Effector memory CD4-positive, alpha-beta T cell (primary cell): ENCODE measurements at regions not wholly inside any gene's neighbourhood (a gene's known extent, or its start where the extent isn't known, plus 50 kb on each side); places are given as distances from the start of the nearest gene placed in this dataset.
"Not testable (repeated sequence)": the region's sequence is repeated elsewhere in the genome, so short reads cannot be mapped to it uniquely, and the experiment has no call there.

Experiments used
- DNase-seq, 3 donors: peaks; one replicate each; pipeline ENCODE4 v3.0.0-alpha.2; 2020
- H3K27ac ChIP-seq: 2 replicates; pipeline ENCODE4 v1.7.0; 2013; ENCODE audit warnings: mild to moderate bottlenecking, low read length, moderate library complexity; ENCODE audit not compliant: insufficient read depth, poor library complexity, severe bottlenecking
- H3K27me3 ChIP-seq: replicated peaks from 2 replicates; pipeline ENCODE4 v1.7.0; 2013; ENCODE audit warnings: mild to moderate bottlenecking, low read length; ENCODE audit not compliant: insufficient read depth, control insufficient read depth, poor library complexity, severe bottlenecking
- H3K36me3 ChIP-seq: 2 replicates; pipeline ENCODE4 v1.7.0; 2013; ENCODE audit warnings: mild to moderate bottlenecking, low read length, moderate library complexity; ENCODE audit not compliant: control insufficient read depth, insufficient read depth
- H3K4me1 ChIP-seq: 2 replicates; pipeline ENCODE4 v1.7.0; 2013; ENCODE audit warnings: low read length, mild to moderate bottlenecking; ENCODE audit not compliant: control insufficient read depth, insufficient read depth, poor library complexity, severe bottlenecking
- H3K4me3 ChIP-seq: 2 replicates; pipeline ENCODE4 v1.7.0; 2013; ENCODE audit warnings: low read length, low read depth, mild to moderate bottlenecking; ENCODE audit not compliant: insufficient read depth, poor library complexity, severe bottlenecking
- H3K9me3 ChIP-seq: 2 replicates; pipeline ENCODE4 v1.7.0; 2013; ENCODE audit warnings: mild to moderate bottlenecking, low read length, moderate library complexity; ENCODE audit not compliant: control insufficient read depth

- no peak overlapping the region for H3K27ac ChIP-seq
These were observed 772.1 kb downstream of the CCSER2 start for GRCh38 chr10:85100495-85100894.

GRCh38 chr10:85105614-85106255 lies 777.3 kb downstream of the CCSER2 start:
- H3K4me3 ChIP-seq: no peak overlapping the region
- no peaks in the 10 kb centered on the region for H3K36me3 ChIP-seq
- H3K9me3 ChIP-seq: no peaks in the 10 kb centered on the region
- no peaks in the 10 kb centered on the region for H3K4me1 ChIP-seq
- DNase-seq: no peak
- H3K27ac ChIP-seq: no peak overlapping the region
- H3K27me3 ChIP-seq: no peaks in the 10 kb centered on the region

More at GRCh38 chr10:85100495-85100894, 772.1 kb downstream of the CCSER2 start:
- DNase-seq: no peak
- H3K4me3 ChIP-seq: no peak overlapping the region
- H3K27me3 ChIP-seq: no peaks in the 10 kb centered on the region
- no peaks in the 10 kb centered on the region for H3K36me3 ChIP-seq
- no peaks in the 10 kb centered on the region for H3K4me1 ChIP-seq
- no peaks in the 10 kb centered on the region for H3K9me3 ChIP-seq

GRCh38 chr10:85111271-85111670 lies 782.9 kb downstream of the CCSER2 start:
- Histone ChIP-seq H3K4me1 (no peaks in the 10 kb centered on the region), H3K27ac (no peak overlapping the region), H3K9me3 (no peaks in the 10 kb centered on the region), H3K4me3 (no peak overlapping the region), H3K27me3 (no peaks in the 10 kb centered on the region), H3K36me3 (no peaks in the 10 kb centered on the region)
- no peak for DNase-seq

- H3K4me3 ChIP-seq: no peak overlapping the region
- H3K27me3 ChIP-seq: no peaks in the 10 kb centered on the region
- H3K27ac ChIP-seq: no peak overlapping the region
- no peaks in the 10 kb centered on the region for H3K9me3 ChIP-seq
- H3K36me3 ChIP-seq: no peaks in the 10 kb centered on the region
- no peaks in the 10 kb centered on the region for H3K4me1 ChIP-seq
- DNase-seq: no peak
These were observed 796.2 kb downstream of the CCSER2 start for GRCh38 chr10:85124603-85125051.

- no peak for DNase-seq
- Histone ChIP-seq H3K4me1 (no peaks in the 10 kb centered on the region), H3K4me3 (no peak overlapping the region), H3K36me3 (no peaks in the 10 kb centered on the region), H3K27ac (no peak overlapping the region), H3K27me3 (no peaks in the 10 kb centered on the region), H3K9me3 (no peaks in the 10 kb centered on the region)
These were observed 808.9 kb downstream of the CCSER2 start for GRCh38 chr10:85137253-85137652.

GRCh38 chr10:85138046-85138445 lies 809.7 kb downstream of the CCSER2 start:
- Histone ChIP-seq H3K27ac (no peak overlapping the region), H3K4me3 (no peak overlapping the region), H3K9me3 (no peaks in the 10 kb centered on the region), H3K4me1 (no peaks in the 10 kb centered on the region), H3K36me3 (no peaks in the 10 kb centered on the region), H3K27me3 (no peaks in the 10 kb centered on the region)
- DNase-seq: no peak

GRCh38 chr10:85139124-85139523 lies 810.7 kb downstream of the CCSER2 start:
- Histone ChIP-seq H3K36me3 (no peaks in the 10 kb centered on the region), H3K27ac (no peak overlapping the region), H3K27me3 (no peaks in the 10 kb centered on the region), H3K4me3 (no peak overlapping the region), H3K4me1 (no peaks in the 10 kb centered on the region), H3K9me3 (no peaks in the 10 kb centered on the region)
- no peak for DNase-seq

- H3K27me3 ChIP-seq, DNase-seq, H3K36me3 ChIP-seq, H3K27ac ChIP-seq, H3K4me1 ChIP-seq, H3K4me3 ChIP-seq, H3K9me3 ChIP-seq: not testable (repeated sequence)
These were observed 813.1 kb downstream of the CCSER2 start for GRCh38 chr10:85141520-85141919.

- no peak for DNase-seq
- Histone ChIP-seq H3K36me3 (no peaks in the 10 kb centered on the region), H3K4me3 (no peak overlapping the region), H3K9me3 (no peaks in the 10 kb centered on the region), H3K4me1 (no peaks in the 10 kb centered on the region), H3K27ac (no peak overlapping the region), H3K27me3 (no peaks in the 10 kb centered on the region)
These were observed 817.6 kb downstream of the CCSER2 start for GRCh38 chr10:85145966-85146365.

GRCh38 chr10:85147346-85148250 lies 819.2 kb downstream of the CCSER2 start:
- Histone ChIP-seq H3K27ac (no peak overlapping the region), H3K4me3 (no peak overlapping the region), H3K36me3 (no peaks in the 10 kb centered on the region), H3K4me1 (no peaks in the 10 kb centered on the region), H3K9me3 (no peaks in the 10 kb centered on the region), H3K27me3 (no peaks in the 10 kb centered on the region)
- DNase-seq: no peak
